B cell (primary cell): ENCODE measurements at regions not wholly inside any gene's neighbourhood (a gene's known extent, or its start where the extent isn't known, plus 50 kb on each side); places are given as distances from the start of the nearest gene placed in this dataset.

Source experiments
- EZH2 ChIP-seq: IDR thresholded peaks from 2 replicates; pipeline ENCODE4 v1.6.1; 2012; ENCODE audit warnings: borderline replicate concordance, low read depth, mild to moderate bottlenecking, moderate library complexity, low read length; ENCODE audit not compliant: insufficient read depth, poor library complexity, severe bottlenecking
- TF ChIP-seq, protein P1 (sequence below): fragments of 200-600 bp; IDR thresholded peaks from one replicate; pipeline ENCODE4 v1.8.0; 2022; ENCODE audit warnings: antibody characterized with exemption, mild to moderate bottlenecking

DNA sequence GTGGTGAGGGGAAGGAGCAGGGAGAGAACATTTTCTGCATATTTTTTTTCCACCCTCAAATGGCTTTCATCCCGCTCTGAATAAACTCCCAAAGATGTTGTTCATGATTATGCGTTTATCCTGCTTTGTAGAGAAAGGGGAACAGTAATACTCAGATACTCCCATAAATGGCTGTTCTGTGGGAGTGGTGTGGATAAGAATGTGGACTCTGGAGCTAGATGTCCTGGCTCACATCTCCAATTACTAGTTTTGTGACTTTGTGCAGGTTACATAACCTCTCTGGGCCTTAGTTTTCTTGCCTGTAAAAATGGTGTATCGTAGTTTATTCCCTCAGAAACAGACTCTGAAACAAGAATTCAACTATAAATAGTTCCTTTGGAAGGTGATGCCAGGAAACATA lies 395.4 kb upstream of the SUCLG2 start:
- TF ChIP-seq, protein P1, sequence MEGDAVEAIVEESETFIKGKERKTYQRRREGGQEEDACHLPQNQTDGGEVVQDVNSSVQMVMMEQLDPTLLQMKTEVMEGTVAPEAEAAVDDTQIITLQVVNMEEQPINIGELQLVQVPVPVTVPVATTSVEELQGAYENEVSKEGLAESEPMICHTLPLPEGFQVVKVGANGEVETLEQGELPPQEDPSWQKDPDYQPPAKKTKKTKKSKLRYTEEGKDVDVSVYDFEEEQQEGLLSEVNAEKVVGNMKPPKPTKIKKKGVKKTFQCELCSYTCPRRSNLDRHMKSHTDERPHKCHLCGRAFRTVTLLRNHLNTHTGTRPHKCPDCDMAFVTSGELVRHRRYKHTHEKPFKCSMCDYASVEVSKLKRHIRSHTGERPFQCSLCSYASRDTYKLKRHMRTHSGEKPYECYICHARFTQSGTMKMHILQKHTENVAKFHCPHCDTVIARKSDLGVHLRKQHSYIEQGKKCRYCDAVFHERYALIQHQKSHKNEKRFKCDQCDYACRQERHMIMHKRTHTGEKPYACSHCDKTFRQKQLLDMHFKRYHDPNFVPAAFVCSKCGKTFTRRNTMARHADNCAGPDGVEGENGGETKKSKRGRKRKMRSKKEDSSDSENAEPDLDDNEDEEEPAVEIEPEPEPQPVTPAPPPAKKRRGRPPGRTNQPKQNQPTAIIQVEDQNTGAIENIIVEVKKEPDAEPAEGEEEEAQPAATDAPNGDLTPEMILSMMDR, result no peak
- TF ChIP-seq EZH2, result no peak
